HL-60 (cell line): ENCODE measurements at regions not wholly inside any gene's neighbourhood (a gene's known extent, or its start where the extent isn't known, plus 50 kb on each side); places are given as distances from the start of the nearest gene placed in this dataset.

Source experiments
- DNase-seq, 2 experiments: peaks; one replicate each; pipeline ENCODE4 v3.0.0-alpha.2; 2010 to 2020; ENCODE audit warnings: low read depth in 1 of 2, low spot score in 1 of 2
- H3K27ac ChIP-seq: fragments of 250-450 bp; sonication (Bioruptor Pico); replicated peaks from 2 replicates; pipeline ENCODE4 v1.5.1; 2020; ENCODE audit warnings: mild to moderate bottlenecking, moderate library complexity
- H3K27me3 ChIP-seq: fragments of 250-450 bp; sonication (Bioruptor Pico); 2 replicates; pipeline ENCODE4 v1.5.1; 2021; ENCODE audit warnings: mild to moderate bottlenecking, moderate library complexity; ENCODE audit not compliant: insufficient read depth, poor library complexity, severe bottlenecking
- H3K4me3 ChIP-seq: replicated peaks from 2 replicates; pipeline ENCODE4 v1.5.1; 2011; ENCODE audit warnings: mild to moderate bottlenecking, control low read depth, low read length; ENCODE audit not compliant: insufficient read depth
- GABPA ChIP-seq: IDR thresholded peaks from 2 replicates; pipeline ENCODE4 v1.6.1; 2012; ENCODE audit warnings: low read depth
- POLR2AphosphoS5 ChIP-seq: IDR thresholded peaks from 2 replicates; pipeline ENCODE4 v1.6.1; 2012; ENCODE audit warnings: low read depth
- SPI1 ChIP-seq: IDR thresholded peaks from 2 replicates; pipeline ENCODE4 v1.6.1; 2012; ENCODE audit warnings: low read depth, mild to moderate bottlenecking, borderline replicate concordance
- TF ChIP-seq, protein P1 (sequence below): IDR thresholded peaks from one replicate; pipeline ENCODE4 v1.5.1; 2011; ENCODE audit warnings: low read length, control low read depth, inconsistent platforms; ENCODE audit not compliant: insufficient read depth
- TF ChIP-seq, protein P2 (sequence below): IDR thresholded peaks from 2 replicates; pipeline ENCODE4 v1.6.1; 2012; ENCODE audit warnings: low read depth; ENCODE audit not compliant: insufficient replicate concordance

- DNase-seq = peak in 1 of 2 experiments; percentile 37
- Histone ChIP-seq H3K27ac (no peak overlapping the region), H3K27me3 (no peaks in the 10 kb centered on the region), H3K4me3 (no peak overlapping the region)
- TF ChIP-seq, protein P1, sequence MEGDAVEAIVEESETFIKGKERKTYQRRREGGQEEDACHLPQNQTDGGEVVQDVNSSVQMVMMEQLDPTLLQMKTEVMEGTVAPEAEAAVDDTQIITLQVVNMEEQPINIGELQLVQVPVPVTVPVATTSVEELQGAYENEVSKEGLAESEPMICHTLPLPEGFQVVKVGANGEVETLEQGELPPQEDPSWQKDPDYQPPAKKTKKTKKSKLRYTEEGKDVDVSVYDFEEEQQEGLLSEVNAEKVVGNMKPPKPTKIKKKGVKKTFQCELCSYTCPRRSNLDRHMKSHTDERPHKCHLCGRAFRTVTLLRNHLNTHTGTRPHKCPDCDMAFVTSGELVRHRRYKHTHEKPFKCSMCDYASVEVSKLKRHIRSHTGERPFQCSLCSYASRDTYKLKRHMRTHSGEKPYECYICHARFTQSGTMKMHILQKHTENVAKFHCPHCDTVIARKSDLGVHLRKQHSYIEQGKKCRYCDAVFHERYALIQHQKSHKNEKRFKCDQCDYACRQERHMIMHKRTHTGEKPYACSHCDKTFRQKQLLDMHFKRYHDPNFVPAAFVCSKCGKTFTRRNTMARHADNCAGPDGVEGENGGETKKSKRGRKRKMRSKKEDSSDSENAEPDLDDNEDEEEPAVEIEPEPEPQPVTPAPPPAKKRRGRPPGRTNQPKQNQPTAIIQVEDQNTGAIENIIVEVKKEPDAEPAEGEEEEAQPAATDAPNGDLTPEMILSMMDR = no peak
- peak; percentile 61; the same call in 1 of the 2 replicates for TF ChIP-seq SPI1
Observed at GRCh38 chr9:631596-631995, 209.9 kb upstream of the DMRT1 start.

DNA sequence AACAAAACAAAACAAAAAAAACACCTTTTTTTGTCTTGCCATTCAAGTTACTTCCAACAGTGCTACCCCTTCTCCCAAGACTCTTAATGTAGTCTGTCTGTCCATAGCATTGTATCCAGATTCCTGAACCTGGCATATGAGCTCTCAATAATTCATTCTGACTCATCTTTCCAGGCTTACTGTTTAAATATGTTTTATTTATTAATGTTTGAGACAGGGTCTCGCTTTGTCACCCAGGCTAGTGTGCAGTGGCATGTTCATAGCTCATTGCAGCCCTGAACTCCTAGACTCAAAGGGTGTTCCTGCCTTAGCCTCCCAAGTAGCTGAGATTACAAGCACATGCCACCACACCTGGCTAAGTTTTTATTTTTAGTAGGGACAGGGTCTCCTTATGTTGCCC lies 208.0 kb upstream of the DMRT1 start:
- Histone ChIP-seq H3K4me3 (no peak overlapping the region), H3K27me3 (no peaks in the 10 kb centered on the region), H3K27ac (no peak overlapping the region)
- DNase-seq = no peak
- no peak for TF ChIP-seq POLR2AphosphoS5
- TF ChIP-seq, protein P2, sequence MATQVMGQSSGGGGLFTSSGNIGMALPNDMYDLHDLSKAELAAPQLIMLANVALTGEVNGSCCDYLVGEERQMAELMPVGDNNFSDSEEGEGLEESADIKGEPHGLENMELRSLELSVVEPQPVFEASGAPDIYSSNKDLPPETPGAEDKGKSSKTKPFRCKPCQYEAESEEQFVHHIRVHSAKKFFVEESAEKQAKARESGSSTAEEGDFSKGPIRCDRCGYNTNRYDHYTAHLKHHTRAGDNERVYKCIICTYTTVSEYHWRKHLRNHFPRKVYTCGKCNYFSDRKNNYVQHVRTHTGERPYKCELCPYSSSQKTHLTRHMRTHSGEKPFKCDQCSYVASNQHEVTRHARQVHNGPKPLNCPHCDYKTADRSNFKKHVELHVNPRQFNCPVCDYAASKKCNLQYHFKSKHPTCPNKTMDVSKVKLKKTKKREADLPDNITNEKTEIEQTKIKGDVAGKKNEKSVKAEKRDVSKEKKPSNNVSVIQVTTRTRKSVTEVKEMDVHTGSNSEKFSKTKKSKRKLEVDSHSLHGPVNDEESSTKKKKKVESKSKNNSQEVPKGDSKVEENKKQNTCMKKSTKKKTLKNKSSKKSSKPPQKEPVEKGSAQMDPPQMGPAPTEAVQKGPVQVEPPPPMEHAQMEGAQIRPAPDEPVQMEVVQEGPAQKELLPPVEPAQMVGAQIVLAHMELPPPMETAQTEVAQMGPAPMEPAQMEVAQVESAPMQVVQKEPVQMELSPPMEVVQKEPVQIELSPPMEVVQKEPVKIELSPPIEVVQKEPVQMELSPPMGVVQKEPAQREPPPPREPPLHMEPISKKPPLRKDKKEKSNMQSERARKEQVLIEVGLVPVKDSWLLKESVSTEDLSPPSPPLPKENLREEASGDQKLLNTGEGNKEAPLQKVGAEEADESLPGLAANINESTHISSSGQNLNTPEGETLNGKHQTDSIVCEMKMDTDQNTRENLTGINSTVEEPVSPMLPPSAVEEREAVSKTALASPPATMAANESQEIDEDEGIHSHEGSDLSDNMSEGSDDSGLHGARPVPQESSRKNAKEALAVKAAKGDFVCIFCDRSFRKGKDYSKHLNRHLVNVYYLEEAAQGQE = no peak

DNA sequence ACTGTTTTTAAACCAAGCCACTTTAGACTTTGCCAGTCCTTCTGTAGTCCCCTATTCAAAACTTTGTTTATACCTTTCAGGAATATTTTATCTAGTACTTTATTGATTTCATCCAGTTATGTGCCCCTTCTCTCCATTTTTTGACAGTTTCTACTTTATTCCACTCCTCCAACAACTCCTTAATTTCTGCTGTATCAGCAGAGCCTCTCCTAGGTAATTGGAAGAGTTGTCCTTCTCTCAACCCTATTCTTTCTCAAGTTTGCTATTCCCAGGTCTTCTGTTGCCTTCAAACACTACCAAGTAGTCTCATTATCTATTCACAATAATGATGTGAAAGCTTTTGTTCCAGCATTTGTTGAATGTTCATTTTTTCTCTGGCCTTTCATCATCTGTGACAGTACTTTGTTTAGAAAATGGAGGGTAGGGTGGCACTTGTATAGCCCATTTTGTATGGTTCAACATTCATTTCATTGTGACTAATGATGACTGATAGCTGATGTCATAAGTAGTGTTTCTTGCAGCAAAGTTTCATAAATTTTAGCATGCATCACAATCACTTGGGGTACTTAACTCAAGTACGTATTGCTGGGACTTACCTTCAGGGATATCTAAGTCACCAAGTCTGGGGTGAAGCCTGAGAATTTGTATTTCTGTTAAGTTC lies 204.4 kb upstream of the DMRT1 start:
- Histone ChIP-seq H3K27ac (no peak overlapping the region), H3K4me3 (no peak overlapping the region), H3K27me3 (no peaks in the 10 kb centered on the region)
- TF ChIP-seq, protein P2 = no peak
- TF ChIP-seq, protein P1 = no peak
- TF ChIP-seq GABPA = no peak
- no peak for TF ChIP-seq POLR2AphosphoS5
- TF ChIP-seq SPI1 = no peak
- DNase-seq = no peak

DNA sequence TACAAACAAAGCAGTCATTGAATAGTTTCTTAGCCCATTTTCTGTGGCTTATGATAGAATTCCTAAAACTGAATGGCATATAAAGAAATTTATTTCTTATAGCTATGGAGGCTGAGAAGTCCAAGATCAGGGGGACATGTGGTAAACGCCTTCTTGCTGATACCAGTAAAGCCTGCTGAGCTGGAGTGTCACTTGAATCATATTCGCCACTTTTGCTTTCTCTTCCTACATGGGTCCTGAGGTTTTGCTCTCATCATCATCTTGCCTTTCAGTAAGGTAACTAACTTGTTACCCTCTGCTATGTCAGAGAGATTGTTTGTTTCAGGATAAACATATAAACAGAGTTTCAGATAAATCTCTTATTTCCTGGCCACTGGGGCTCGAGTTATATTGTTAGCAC lies 203.3 kb upstream of the DMRT1 start:
- TF ChIP-seq POLR2AphosphoS5 (no peak), SPI1 (no peak)
- TF ChIP-seq, protein P1 = no peak

More for the DNA sequence above, 203.3 kb upstream of the DMRT1 start:
- no peak overlapping the region for H3K4me3 ChIP-seq
- no peaks in the 10 kb centered on the region for H3K27me3 ChIP-seq
- DNase-seq = no peak
- H3K27ac ChIP-seq = no peak overlapping the region
